Anterior cingulate cortex (tissue), 58 donors: ENCODE measurements at regions not wholly inside any gene's neighbourhood (a gene's known extent, or its start where the extent isn't known, plus 50 kb on each side); places are given as distances from the start of the nearest gene placed in this dataset.

Experiments used
- DNase-seq, 58 donors: peaks; one replicate each; lab custom pipeline; 2025; lab: John Stamatoyannopoulos, UW

DNA sequence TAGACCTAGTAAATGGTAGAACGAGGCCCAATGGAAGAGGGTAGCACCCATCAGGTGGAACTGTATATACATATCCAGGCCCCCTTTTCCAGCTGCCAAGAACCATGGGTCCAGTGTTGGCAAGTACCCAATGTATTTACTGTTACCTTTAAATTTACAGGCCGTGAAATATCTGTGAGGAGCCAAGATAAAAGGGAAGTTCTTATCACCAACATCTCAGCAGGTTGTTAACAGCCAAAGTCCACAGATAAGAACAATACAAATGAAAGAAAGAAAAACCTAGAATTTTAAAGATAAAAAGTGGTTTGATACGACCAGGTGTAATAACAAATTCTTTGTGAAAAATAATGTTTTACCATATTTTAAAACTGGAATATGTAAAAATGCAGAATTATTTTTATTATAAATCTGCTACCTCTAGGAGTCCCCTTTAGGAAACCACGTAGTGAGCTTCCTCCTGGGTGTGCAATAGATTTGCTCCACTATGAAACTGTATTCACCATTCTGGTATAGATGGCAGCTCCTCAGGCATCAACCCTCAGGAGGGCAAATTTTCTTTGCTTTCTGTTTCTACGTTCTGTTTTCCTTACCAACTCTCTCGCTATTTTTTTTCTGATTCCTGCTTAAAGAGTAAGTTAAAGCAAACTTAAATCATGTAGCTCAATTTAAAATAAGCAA lies 292.2 kb upstream of the SLC10A2 start:
- no peak for DNase-seq

DNA sequence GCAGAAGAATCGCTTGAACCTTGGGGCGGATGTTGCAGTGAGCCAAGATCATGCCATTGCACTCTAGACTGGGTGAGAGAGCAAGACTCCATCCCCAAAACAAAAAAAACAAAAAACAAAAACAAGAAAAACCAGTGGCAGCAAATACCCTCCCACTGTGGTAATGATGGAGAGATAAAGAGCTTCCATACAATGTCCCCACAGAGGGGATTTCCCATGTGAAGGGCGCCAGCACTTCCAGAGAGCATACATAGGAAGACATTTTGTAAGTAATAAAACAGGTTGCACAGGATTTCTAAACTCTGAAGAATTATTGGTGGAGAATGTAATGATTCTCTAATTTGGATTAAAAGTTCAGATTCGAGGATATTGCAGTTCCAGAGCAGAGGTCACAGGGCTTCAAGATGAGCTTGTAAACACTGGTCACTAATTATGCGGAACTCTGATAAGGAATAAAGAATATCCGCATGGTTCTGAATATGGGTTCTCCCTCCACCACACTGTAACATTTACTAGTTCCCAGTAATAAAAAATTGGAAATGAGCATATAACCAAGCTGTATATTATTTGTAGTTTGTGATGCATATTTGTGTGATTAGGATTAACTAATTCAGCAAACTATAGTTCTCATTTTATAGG lies 290.1 kb upstream of the SLC10A2 start:
- no peak for DNase-seq

DNA sequence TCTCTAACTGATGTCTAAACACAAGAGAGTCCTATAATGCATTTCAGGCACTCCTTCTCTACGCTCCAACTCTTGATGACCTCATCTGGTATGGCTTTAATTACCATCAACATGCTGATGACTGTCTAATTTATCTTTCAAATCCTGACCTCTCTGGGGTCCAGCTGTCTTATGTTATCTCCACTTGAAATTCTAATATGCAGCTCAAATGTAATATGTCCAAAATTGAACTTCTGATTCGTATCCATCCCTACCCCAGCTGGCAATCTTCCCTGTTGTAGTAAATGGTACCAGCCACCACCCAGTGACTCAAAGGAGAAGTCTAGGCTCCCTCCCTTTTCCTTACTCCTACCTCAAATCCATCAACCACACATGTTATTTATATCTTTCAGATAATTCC lies 288.0 kb upstream of the SLC10A2 start:
- DNase-seq = no peak

- DNase-seq = no peak
Observed at GRCh38 chr13:103351035-103351828, 285.0 kb upstream of the SLC10A2 start.

DNA sequence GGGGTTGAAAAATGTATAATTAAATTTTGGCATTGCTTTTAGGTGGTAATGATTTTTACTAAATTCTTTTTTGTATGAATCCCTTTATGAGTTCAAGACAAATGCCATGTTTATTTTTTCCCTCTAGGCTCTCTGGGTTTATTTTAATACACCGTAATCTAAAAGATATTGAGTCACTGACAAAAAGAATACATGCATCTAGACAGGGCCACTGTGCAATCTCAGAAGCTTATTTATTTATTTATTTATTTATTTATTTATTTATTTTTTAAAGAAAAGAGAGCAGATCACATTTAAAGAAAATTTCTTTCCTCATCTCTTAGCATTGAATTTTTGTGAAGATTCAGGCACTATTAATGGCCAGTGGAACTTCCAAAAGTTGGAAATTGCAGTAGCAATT lies 283.9 kb upstream of the SLC10A2 start:
- DNase-seq = no peak

GRCh38 chr13:103349211-103349980 lies 283.2 kb upstream of the SLC10A2 start:
- no peak for DNase-seq

- DNase-seq = no peak
Observed at GRCh38 chr13:103335241-103335640, 269.0 kb upstream of the SLC10A2 start.

DNA sequence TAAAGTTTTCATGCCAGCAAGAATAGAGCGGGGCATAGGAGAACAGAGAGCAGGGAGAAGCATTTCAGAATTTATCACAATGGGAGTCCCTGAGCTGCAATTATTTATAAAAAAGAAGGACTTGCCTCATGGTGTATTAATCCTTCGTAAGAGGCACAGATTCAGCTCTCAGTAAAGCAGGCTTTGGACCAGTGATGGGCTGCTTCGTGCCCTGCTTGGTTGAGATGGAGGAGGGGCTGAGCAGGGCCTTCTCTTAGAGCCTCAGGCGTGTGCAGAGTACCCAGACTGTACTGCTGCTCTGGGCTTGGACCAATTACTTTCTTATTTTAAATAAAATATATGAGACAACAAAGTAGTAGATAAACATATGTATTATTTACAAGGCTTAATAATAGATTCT lies 265.7 kb upstream of the SLC10A2 start:
- DNase-seq = no peak

DNA sequence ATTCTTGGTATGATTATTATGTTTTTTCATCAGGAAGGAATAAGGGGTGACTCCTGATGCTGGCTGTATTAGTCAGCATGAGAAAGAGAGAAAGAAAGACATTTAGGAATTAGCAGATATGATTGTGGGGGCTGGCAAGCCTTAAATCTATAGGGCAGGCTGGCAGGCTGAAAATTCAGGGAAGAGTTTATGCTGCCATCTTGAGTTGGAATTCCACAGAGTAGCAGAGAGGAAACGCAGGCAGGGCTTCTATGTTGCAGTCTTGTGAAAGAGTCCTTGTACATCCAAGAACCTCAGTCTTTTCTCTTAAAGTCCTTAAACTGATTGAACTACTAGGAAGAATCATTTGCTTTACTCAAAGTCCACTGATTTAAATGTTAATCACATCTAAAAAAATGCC lies 262.7 kb upstream of the SLC10A2 start:
- peak in 1 of 58 donors; percentile 0 for DNase-seq

- DNase-seq = no peak
Observed at GRCh38 chr13:103326326-103326725, 260.1 kb upstream of the SLC10A2 start.

DNA sequence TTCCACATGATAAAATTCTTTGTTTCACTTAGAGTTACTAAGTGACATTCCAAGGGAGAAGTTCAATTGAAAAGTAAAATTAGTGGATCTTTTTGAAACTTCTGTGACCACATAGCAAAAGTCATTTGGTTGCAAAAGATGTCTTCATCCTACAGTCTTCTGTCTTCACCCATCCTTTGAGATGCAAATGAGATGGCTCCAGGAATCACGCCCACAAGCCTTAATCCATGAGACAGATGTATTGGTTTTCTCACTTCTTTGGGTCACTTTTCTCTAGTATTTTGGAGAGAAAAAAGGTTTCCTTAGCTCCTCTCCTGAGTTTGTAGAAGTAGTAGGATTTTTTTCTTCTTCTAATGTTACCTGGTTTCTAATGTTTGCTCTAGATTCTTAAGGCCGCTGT lies 259.5 kb upstream of the SLC10A2 start:
- no peak for DNase-seq

DNA sequence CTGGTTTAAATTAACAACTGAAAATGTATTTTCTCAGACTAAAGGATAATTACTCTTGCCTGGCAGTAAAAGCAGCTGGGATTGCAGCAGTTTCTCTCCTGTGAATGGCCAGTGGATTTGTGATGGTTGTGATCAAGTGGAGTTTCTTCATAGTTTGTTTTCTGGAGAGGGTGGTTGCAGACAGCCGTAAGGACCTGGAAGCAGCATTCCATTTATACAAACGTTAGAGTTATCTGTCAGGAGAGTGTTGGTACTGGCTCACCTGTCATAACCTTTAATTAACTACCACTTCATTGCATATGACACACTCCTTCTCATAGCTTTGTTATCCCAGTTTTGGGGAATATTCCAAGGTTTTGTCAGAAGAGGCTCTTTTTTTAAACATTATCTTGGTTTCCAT lies 258.4 kb upstream of the SLC10A2 start:
- no peak for DNase-seq

- no peak for DNase-seq
Observed at GRCh38 chr13:103315711-103316110, 249.5 kb upstream of the SLC10A2 start.

- no peak for DNase-seq
Observed at GRCh38 chr13:103312467-103312866, 246.2 kb upstream of the SLC10A2 start.

DNA sequence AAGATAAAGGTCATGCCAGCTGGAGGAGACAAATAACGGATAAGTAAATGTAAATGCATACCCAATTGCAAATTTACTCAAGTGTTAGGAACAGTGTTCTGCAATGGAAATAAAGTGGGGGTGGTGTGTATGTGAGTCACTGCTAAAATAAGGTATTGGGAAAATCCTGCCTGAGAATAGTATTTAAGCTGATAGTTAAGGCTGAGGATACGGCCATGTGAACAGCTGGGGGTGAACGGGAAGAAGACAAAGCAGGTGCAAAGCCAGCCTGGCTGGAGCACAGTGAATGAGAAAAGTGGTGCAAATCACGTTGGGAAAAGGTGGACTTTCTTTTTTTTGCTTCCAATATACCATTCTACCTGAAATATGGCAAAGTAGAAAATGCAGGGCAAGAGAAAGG lies 242.4 kb upstream of the SLC10A2 start:
- DNase-seq = peak in 1 of 58 donors; percentile 11

GRCh38 chr13:103306163-103306562 lies 239.9 kb upstream of the SLC10A2 start:
- no peak for DNase-seq

DNA sequence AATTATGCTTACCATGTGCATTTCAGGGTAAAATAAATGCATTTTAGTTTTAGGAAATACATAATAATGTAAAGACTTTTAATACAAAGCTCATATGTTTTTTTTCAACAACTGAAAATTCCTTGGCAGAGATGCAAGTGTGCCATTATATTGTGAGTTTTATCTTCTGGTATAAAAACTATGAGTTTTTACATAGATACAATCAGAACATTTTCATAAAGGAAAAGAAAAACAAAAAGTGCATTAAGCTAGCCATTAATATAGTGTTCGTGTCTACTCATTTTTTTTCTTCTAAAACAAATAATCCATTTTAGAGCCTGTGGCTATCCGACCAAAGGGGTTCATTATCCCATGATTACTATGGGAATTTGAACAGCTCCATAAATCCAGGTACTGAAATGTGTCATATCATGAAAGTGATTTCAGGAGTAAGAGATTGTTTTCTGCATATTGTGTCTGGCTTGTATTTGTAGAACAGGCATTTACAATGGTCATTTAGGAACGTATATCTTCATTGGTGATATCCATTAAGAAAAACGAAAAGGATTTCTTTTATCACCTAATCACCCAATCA lies 236.9 kb upstream of the SLC10A2 start:
- no peak for DNase-seq

GRCh38 chr13:103302676-103303075 lies 236.5 kb upstream of the SLC10A2 start:
- no peak for DNase-seq

- no peak for DNase-seq
Observed at GRCh38 chr13:103299079-103299478, 232.9 kb upstream of the SLC10A2 start.

- no peak for DNase-seq
Observed at GRCh38 chr13:103297083-103297482, 230.9 kb upstream of the SLC10A2 start.
